B cell (primary cell): ENCODE measurements at regions not wholly inside any gene's neighbourhood (a gene's known extent, or its start where the extent isn't known, plus 50 kb on each side); places are given as distances from the start of the nearest gene placed in this dataset.

Source experiments
- CTCF ChIP-seq: fragments of 200-600 bp; IDR thresholded peaks from one replicate; pipeline ENCODE4 v1.8.0; 2022; ENCODE audit warnings: antibody characterized with exemption, mild to moderate bottlenecking
- EZH2 ChIP-seq: IDR thresholded peaks from 2 replicates; pipeline ENCODE4 v1.6.1; 2012; ENCODE audit warnings: borderline replicate concordance, low read depth, mild to moderate bottlenecking, moderate library complexity, low read length; ENCODE audit not compliant: insufficient read depth, poor library complexity, severe bottlenecking

- no peak for TF ChIP-seq CTCF
- TF ChIP-seq EZH2: no peak
Measured at GRCh38 chr21:22609802-22610201, 1611.6 kb downstream of the NCAM2 start.
